ENCODE measurements at regions not wholly inside any gene's neighbourhood (a gene's known extent, or its start where the extent isn't known, plus 50 kb on each side); places are given as distances from the start of the nearest gene placed in this dataset.

DNA sequence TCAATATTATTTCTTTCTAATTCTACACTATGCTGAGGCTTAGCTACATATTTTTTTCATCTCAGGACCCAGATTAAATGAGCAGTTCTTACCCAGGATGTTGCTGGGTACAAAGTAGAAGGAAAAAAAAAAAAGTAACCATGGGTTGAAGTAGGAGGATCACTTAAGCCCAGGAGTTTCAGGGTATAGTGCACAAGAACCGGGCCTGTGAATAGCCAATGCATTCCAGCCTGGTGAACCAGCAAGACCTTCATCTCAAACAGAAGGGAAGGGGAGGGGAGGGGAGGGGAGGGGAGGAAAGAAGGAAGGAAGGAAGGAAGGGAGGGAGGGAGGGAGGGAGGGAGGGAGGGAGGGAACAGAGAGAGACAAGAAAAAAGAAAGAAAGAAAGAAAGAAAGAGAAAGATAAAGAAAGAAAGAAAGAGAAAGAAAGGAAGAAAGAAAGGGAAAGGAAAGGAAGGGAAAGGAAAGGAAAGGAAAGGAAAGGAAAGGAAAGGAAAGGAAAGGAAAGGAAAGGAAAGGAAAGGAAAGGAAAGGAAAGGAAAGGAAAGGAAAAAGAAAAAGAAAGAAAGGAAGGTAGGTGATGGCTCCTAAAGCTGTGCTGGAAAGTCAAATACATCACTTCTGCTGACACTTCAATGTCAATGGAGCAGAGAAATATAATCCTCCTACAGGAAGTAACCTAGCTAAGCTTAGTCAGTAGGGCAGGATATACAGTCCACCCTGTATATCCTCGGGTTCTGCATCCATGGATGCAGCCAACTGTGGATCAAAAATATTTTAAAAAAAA is 206.8 kb upstream of the TGFBR2 start:
- no peak overlapping the region for H3K4me3 ChIP-seq
- peaks cover 0 to 20% (median 0%) of the 10 kb centered on the region in 4 donors for H3K4me1 ChIP-seq
- H3K9me3 ChIP-seq: no peaks in the 10 kb centered on the region
- DNase-seq: no peak
- H3K27ac ChIP-seq: no peak overlapping the region
- H3K27me3 ChIP-seq: no peaks in the 10 kb centered on the region
- TF ChIP-seq CTCF (IDR thresholded peaks at IDR 0.05): no peak
- intact Hi-C loops (cut with DNase I; ENCODE audit: low total_unique reads): no loop called here
- no peaks in the 10 kb centered on the region for H3K36me3 ChIP-seq

- intact Hi-C loops (cut with DNase I; ENCODE audit: low total_unique reads): no loop called here
- peak overlapping the region in 1 of 2 donors; percentile 14 for H3K27ac ChIP-seq
- peaks cover 0 to 20% (median 0%) of the 10 kb centered on the region in 4 donors for H3K4me1 ChIP-seq
- H3K27me3 ChIP-seq: no peaks in the 10 kb centered on the region
- H3K36me3 ChIP-seq: no peaks in the 10 kb centered on the region
- no peak for DNase-seq
- no peaks in the 10 kb centered on the region for H3K9me3 ChIP-seq
- H3K4me3 ChIP-seq: no peak overlapping the region
- TF ChIP-seq CTCF (IDR thresholded peaks at IDR 0.05): no peak
Measured at GRCh38 chr3:30400926-30401325, 205.5 kb upstream of the TGFBR2 start.

DNA sequence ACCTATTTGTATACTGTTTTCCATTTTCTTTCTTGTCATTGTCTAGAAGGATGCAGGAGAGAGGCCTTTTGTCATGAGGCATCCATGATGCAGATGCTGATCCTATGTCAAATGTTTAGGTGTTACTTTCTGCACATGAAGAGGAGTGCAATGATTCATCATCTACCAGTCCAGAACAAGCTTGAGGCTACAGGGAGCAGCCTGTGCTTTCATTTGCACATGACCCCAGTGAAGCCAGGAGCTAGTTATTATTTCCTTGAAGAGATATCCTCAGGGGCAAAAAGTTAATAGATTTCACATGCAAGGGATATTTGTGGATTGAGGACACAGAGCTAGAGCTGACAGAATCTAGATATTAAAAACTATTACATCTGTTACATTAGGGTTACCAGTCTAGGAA is 204.4 kb upstream of the TGFBR2 start:
- Histone ChIP-seq H3K4me3 (no peak overlapping the region), H3K4me1 (peaks cover 0 to 20% (median 0%) of the 10 kb centered on the region in 4 donors), H3K27ac (no peak overlapping the region)

GRCh38 chr3:30407651-30408050 is 198.8 kb upstream of the TGFBR2 start:
- TF ChIP-seq CTCF (IDR thresholded peaks at IDR 0.05): no peak
- Histone ChIP-seq H3K27ac (no peak overlapping the region), H3K9me3 (no peaks in the 10 kb centered on the region), H3K36me3 (no peaks in the 10 kb centered on the region), H3K4me1 (no peaks in the 10 kb centered on the region), H3K27me3 (no peaks in the 10 kb centered on the region), H3K4me3 (no peak overlapping the region)
- intact Hi-C loops (cut with DNase I; ENCODE audit: low total_unique reads): no loop called here
- DNase-seq: no peak

More for the DNA sequence above, 204.4 kb upstream of the TGFBR2 start:
- Histone ChIP-seq H3K27me3 (no peaks in the 10 kb centered on the region), H3K9me3 (no peaks in the 10 kb centered on the region), H3K36me3 (no peaks in the 10 kb centered on the region)
- intact Hi-C loops (cut with DNase I; ENCODE audit: low total_unique reads): no loop called here
- no peak for DNase-seq
- TF ChIP-seq CTCF (IDR thresholded peaks at IDR 0.05): no peak

GRCh38 chr3:30408105-30408557 is 198.3 kb upstream of the TGFBR2 start:
- H3K27ac ChIP-seq: no peak overlapping the region
- no peak for TF ChIP-seq CTCF (IDR thresholded peaks at IDR 0.05)
- intact Hi-C loops (cut with DNase I; ENCODE audit: low total_unique reads): no loop called here
- H3K4me3 ChIP-seq: no peak overlapping the region
- H3K27me3 ChIP-seq: no peaks in the 10 kb centered on the region
- no peaks in the 10 kb centered on the region for H3K9me3 ChIP-seq
- H3K36me3 ChIP-seq: no peaks in the 10 kb centered on the region
- no peaks in the 10 kb centered on the region for H3K4me1 ChIP-seq
- no peak for DNase-seq

Measured in tibial artery (tissue), 4 donors.